HUES64 (cell line): ENCODE measurements at regions not wholly inside any gene's neighbourhood (a gene's known extent, or its start where the extent isn't known, plus 50 kb on each side); places are given as distances from the start of the nearest gene placed in this dataset.
"Not testable (repeated sequence)": the region's sequence is repeated elsewhere in the genome, so short reads cannot be mapped to it uniquely, and the experiment has no call there.

Source experiments
- H3K27ac ChIP-seq: 2 replicates; pipeline ENCODE4 v1.7.0; 2013; ENCODE audit warnings: low read depth, low read length, inconsistent platforms
- H3K27me3 ChIP-seq: 2 replicates; pipeline ENCODE4 v1.6.1; 2013; ENCODE audit warnings: mild to moderate bottlenecking, low read length; ENCODE audit not compliant: insufficient read depth
- H3K36me3 ChIP-seq: 2 replicates; pipeline ENCODE4 v1.6.1; 2013; ENCODE audit warnings: mild to moderate bottlenecking, low read length; ENCODE audit not compliant: insufficient read depth
- H3K4me1 ChIP-seq: 2 replicates; pipeline ENCODE4 v1.6.1; 2013; ENCODE audit warnings: mild to moderate bottlenecking, low read length, moderate library complexity; ENCODE audit not compliant: insufficient read depth
- H3K4me3 ChIP-seq: 2 replicates; pipeline ENCODE4 v1.5.1; 2013; ENCODE audit warnings: mild to moderate bottlenecking, low read length, moderate library complexity
- H3K9ac ChIP-seq: 2 replicates; pipeline ENCODE4 v1.6.1; 2013; ENCODE audit warnings: mild to moderate bottlenecking, low read depth, low read length
- H3K9me3 ChIP-seq: 2 replicates; pipeline ENCODE4 v1.6.1; 2013; ENCODE audit warnings: low read depth, low read length; ENCODE audit not compliant: insufficient read depth
- WGBS: fragments of 150-250, 120-280 bp; methylation state at CpG from one replicate; pipeline ENCODE4 v1.1.7; 2013; ENCODE audit warnings: missing lambda C conversion rate; 5-methylcytosine and 5-hydroxymethylcytosine counted together

DNA sequence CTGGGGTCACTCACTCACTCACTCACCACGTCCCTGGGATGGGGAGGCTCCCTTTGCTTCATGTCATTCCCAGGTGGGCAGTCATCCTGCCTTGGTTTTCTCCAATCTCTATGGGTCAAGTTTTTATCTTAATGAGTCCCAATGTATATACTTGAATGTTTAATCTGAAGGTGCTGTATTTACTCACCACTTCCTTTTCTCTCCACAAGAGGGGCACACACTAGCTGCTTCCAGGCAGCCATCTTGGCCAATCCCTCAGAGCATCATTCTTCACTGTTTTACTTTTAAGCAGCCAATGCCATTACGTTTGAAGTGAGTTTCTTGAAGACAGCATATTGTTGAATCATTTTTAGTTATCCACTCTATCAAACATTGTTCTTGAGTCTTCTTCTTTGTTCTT lies 153.4 kb upstream of the ARSJ start:
- Histone ChIP-seq H3K9ac (no peak overlapping the region), H3K27ac (no peak overlapping the region), H3K4me3 (no peak overlapping the region), H3K27me3 (no peaks in the 10 kb centered on the region), H3K4me1 (peaks cover 5% of the 10 kb centered on the region; the same call in 1 of the 2 replicates), H3K36me3 (no peaks in the 10 kb centered on the region), H3K9me3 (no peaks in the 10 kb centered on the region)
- WGBS: 95% methylated on average over 2 of the region's 2 CpGs

DNA sequence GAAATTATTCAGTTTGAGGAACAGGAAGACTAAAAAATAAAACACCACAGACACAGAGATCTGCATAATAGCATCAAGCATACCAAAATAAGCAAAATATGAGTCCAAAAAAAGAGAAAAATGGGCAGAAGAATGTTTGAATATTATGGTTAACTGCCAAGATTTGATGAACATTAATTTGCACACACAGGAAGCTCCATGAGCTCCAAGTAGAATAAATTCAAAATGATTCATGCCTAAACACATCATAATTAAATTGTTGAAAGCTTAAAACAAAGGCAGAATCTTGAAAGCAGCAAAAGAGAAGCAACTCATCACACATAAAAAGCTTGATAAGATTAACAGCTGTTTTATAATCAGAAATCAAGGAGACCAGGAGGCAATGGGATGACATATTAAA lies 156.6 kb upstream of the ARSJ start:
- Histone ChIP-seq H3K36me3 (no peaks in the 10 kb centered on the region), H3K9me3 (no peaks in the 10 kb centered on the region), H3K4me1 (peaks cover 5% of the 10 kb centered on the region; the same call in 1 of the 2 replicates), H3K27ac (no peak overlapping the region), H3K9ac (no peak overlapping the region), H3K27me3 (no peaks in the 10 kb centered on the region), H3K4me3 (no peak overlapping the region)

DNA sequence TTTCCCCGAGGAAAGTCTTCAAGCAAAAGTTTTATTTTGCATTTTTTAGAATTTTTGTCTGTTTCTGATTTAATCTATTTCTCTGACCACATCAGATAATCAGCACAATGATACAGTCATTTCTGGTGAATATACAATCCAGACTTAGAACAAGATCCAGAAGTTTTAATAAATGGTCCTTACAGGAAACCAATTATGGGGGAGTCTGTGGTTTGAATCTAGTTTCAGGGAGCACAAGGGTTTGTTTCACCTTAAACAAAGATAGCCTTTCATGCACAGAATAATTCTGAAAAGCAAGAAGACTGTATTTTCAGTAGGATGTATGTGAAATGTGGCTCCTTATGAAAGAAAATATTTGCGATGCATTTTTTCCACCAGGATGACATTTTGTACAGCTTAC lies 158.5 kb upstream of the ARSJ start:
- peaks cover 5% of the 10 kb centered on the region; the same call in 1 of the 2 replicates for H3K4me1 ChIP-seq
- 100% methylated on average over 1 of the region's 2 CpGs for WGBS
- H3K9me3 ChIP-seq: no peaks in the 10 kb centered on the region
- H3K36me3 ChIP-seq: no peaks in the 10 kb centered on the region
- no peak overlapping the region for H3K4me3 ChIP-seq
- no peak overlapping the region for H3K9ac ChIP-seq
- no peaks in the 10 kb centered on the region for H3K27me3 ChIP-seq
- no peak overlapping the region for H3K27ac ChIP-seq

DNA sequence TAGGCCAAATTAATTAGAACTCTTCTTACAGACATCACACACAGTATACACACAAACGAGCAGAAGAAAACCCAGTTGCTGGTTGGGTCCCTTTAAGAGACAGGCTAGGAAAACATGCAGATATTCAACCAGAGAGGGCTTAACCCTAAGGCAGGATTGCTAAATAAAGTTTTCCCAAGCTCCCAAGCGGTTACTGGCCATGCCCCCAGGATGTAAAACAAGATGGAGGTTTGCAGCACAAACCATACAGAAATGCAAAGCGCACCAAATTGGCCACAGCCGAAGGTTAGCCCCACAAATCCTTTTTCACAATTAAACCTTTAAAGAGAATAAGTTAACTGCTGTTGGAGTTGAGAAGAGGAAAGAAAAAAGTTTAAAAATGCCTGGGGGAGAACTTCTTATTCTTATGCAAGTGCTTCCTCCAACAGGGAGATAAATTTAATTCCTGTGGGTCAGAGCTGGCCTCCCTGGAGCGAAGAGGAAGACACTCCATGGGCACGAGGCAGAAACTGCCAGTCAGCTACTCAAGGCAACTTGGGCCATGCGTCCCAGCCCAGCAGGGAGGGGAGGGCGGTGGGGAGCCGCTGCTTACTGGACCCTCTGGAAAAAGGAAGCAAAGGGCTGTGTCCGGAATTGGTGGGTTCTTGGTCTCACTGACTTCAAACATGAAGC lies 167.6 kb upstream of the ARSJ start:
- H3K4me1 ChIP-seq: no peaks in the 10 kb centered on the region
- H3K9me3 ChIP-seq: no peaks in the 10 kb centered on the region
- 88% methylated on average over 10 of the region's 10 CpGs for WGBS
- no peak overlapping the region for H3K4me3 ChIP-seq
- H3K36me3 ChIP-seq: no peaks in the 10 kb centered on the region
- H3K9ac ChIP-seq: no peak overlapping the region
- H3K27me3 ChIP-seq: no peaks in the 10 kb centered on the region
- H3K27ac ChIP-seq: no peak overlapping the region

DNA sequence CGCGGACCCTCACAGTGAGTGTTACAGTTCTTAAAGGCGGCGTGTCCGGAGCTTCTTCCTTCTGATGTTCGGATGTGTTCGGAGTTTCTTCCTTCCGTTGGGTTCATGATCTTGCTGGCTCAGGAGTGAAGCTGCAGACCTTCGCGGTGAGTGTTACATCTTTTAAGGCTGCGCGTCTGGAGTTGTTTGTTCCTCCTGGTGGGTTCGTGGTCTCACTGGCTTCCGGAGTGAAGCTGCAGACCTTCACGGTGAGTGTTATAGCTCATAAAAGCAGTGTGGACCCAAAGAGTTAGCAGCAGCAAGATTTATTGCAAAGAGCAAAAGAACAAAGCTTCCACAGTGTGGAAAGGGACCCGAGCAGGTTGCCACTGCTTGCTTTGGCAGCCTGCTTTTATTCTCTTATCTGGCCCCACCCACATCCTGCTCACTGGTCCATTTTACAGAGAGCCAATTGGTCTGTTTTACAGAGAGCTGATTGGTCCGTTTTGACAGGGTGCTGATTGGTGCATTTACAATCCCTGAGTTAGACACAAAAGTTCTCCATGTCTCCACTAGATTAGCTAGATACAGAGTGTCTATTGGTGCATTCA lies 168.3 kb upstream of the ARSJ start:
- H3K9me3 ChIP-seq, H3K27ac ChIP-seq, H3K27me3 ChIP-seq, H3K9ac ChIP-seq, H3K4me1 ChIP-seq, H3K4me3 ChIP-seq, H3K36me3 ChIP-seq: not testable (repeated sequence)
- 97% methylated on average over 17 of the region's 17 CpGs for WGBS

DNA sequence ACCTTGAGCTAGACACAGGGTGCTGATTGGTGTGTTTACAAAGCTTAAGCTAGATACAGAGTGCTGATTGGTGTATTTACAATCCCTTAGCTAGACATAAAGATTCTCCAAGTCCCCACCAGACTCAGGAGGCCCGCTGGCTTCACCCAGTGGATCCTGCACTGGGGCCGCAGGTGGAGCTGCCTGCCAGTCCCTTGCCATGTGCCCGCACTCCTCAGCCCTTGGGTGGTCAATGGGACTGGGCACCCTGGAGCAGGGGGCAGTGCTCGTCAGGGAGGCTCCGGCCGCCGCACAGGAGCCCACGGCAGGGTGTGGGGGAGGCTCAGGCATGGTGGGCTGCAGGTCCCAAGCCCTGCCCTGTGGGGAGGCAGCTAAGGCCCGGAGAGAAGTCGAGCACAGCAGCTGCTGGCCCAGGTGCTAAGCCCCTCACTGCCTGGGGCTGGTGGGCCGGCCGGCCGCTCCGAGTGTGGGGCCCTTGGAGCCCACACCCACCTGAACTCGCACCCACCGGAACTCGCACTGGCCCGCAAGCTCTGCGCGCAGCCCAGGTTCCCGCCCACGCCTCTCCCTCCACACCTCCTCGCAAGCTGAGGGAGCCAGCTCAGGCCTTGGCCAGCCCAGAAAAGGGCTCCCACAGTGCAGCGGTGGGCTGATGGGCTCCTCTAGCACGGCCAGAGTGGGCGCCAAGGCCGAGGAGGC lies 169.1 kb upstream of the ARSJ start:
- not testable (repeated sequence) for H3K4me1 ChIP-seq, H3K4me3 ChIP-seq, H3K9me3 ChIP-seq, H3K36me3 ChIP-seq, H3K27me3 ChIP-seq, H3K9ac ChIP-seq, H3K27ac ChIP-seq
- WGBS: 97% methylated on average over 27 of the region's 27 CpGs

DNA sequence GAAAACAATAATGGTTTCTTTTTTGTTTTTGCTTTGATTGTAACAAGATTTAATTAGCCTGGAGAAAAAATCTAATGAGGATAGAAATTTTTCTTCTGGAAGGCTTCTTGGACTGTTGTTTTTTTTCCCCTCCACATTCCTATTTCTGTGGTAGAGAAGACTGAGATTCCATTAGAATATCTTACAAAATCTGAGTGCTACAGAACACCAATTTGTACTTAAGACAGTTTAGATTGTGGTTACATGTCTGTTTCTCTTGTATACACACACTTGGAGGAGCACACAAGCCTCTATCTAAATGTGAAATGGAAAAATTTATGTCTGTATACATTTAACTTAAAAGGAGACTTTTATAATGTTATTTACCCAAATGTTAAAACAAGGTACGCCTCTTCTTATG lies 176.9 kb upstream of the ARSJ start:
- Histone ChIP-seq H3K9me3 (no peaks in the 10 kb centered on the region), H3K4me3 (no peak overlapping the region), H3K27ac (no peak overlapping the region), H3K36me3 (no peaks in the 10 kb centered on the region), H3K4me1 (no peaks in the 10 kb centered on the region), H3K27me3 (no peaks in the 10 kb centered on the region), H3K9ac (no peak overlapping the region)
- no CpG with 5 or more reads among the region's 1 CpG for WGBS

DNA sequence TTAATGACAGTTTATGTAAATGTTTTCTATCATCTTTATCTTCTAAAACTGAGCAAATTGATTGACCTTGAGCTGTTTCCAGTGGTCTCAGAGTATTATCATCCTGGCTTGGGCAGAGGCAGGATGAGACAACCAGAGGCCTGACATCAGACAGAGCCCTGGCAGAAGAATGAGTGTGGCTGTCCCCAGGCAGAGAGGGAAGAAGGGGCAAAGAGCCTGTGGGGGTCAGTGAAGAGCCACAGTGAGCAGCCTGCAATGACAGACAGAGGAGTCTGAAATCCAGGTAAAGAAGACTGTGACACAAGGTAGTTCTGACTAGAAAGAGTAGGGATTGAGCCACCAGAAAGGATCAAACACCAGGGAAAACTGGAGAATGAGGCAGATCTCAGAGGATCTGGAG lies 182.4 kb upstream of the ARSJ start:
- Histone ChIP-seq H3K9ac (no peak overlapping the region), H3K36me3 (no peaks in the 10 kb centered on the region), H3K27ac (no peak overlapping the region), H3K9me3 (no peaks in the 10 kb centered on the region), H3K4me1 (no peaks in the 10 kb centered on the region), H3K27me3 (no peaks in the 10 kb centered on the region), H3K4me3 (no peak overlapping the region)

DNA sequence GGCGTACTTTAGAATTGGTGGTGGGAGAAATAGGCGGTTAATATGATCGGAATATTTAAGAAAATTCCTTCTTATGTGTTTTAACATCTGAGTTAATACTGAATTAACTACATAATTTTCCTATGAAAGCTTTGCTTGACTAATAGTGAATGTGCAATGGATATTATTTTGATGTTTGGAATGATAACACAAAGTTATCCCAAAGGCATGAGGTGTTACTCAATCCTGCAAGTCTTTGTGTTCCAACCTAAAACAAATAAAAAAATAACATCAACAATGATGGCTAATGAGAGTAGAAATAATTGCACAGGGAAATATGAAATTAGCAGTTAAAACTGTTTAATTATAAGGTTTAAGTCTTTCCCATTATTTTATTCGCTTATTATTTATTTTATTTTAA lies 183.6 kb upstream of the ARSJ start:
- WGBS: 100% methylated on average over 1 of the region's 4 CpGs
- Histone ChIP-seq H3K9me3 (no peaks in the 10 kb centered on the region), H3K27ac (no peak overlapping the region), H3K4me1 (no peaks in the 10 kb centered on the region), H3K9ac (no peak overlapping the region), H3K36me3 (no peaks in the 10 kb centered on the region), H3K4me3 (no peak overlapping the region), H3K27me3 (no peaks in the 10 kb centered on the region)

DNA sequence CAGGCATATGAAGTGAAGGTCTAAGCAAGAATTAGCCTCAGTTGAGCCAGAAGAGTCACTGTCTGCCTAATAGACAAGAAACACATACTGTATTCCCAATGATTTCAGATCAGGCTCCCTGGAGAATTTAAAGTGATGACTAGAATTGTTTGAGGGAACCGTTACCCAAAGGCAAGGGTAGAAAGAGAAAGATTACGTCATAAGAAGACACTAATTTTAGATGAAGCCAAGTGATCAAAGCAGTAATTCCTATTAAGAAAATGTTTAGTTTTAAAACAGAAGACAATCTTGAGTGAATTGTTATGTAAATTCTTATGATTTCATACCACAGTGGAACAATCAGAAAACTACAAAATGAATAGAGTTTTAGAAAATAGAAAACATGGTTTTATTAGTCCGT lies 194.5 kb upstream of the ARSJ start:
- H3K27ac ChIP-seq: no peak overlapping the region
- no peak overlapping the region for H3K4me3 ChIP-seq
- no peak overlapping the region for H3K9ac ChIP-seq
- no peaks in the 10 kb centered on the region for H3K36me3 ChIP-seq
- no peaks in the 10 kb centered on the region for H3K9me3 ChIP-seq
- H3K4me1 ChIP-seq: no peaks in the 10 kb centered on the region
- WGBS: 95% methylated on average over 3 of the region's 3 CpGs
- no peaks in the 10 kb centered on the region for H3K27me3 ChIP-seq

DNA sequence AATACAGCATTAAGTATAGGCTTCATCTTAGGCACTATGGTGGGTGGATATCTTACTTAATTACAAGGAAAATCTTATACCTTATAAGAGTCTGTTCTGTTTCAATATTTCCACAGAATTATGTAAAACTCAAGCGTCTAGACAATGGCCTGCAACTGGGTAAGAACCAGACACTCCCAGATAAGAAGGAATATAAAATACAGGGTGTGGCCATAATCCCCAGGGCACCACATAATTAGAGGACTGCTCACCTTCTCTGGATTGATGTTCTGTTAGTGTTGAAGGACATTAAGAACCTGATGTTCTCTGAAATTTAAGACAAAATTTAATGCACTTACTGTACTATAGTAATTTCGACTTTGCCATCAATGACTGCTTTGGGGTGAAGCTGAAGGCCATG lies 198.2 kb upstream of the ARSJ start:
- no peaks in the 10 kb centered on the region for H3K36me3 ChIP-seq
- H3K27ac ChIP-seq: no peak overlapping the region
- no peaks in the 10 kb centered on the region for H3K27me3 ChIP-seq
- H3K9me3 ChIP-seq: 0 out of 2 replicates have a peak, but pooled peaks cover 6% of the 10 kb centered on the region
- no peaks in the 10 kb centered on the region for H3K4me1 ChIP-seq
- H3K4me3 ChIP-seq: no peak overlapping the region
- H3K9ac ChIP-seq: no peak overlapping the region
- 88% methylated on average over 2 of the region's 2 CpGs for WGBS
